ENCODE measurements at regions not wholly inside any gene's neighbourhood (a gene's known extent, or its start where the extent isn't known, plus 50 kb on each side); places are given as distances from the start of the nearest gene placed in this dataset.

DNA sequence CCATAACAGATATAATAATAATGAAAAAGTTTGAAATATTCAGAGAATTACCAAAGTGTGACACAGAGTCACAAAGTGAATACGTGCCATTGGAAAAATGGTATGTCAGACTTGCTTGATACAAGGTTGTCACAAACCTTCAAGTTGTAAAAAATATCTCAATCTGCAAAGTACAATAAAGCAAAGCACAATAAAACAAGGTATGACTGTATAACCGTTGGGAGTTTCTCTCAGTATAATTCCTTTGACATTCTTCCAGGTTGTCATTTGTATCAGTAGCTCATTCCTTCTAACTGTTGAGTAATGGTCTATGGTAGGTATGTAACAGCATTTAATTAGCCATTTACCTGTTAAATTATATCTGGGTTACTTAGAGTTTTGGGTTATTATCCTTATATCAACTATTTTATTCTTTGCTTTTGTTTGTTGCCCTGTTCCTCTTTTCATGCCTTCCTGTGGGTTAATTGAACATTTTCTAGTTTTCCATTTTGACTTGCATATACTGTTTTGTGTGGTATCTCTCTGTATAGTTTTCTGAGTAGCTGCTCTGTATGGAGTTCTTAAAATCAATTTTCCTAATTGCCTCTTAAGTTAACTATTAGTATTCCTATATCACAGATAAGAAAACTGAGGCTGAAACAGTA, 112.5 kb downstream of the SUCNR1 start:
- no peak for DNase-seq
- TF ChIP-seq CTCF (IDR thresholded peaks at IDR 0.05; ENCODE audit: low read depth, low read length, missing control alignments), result no peak
- Histone ChIP-seq H3K27ac (no peak overlapping the region), H3K36me3 (replicated peaks) (no peaks in the 10 kb centered on the region), H3K4me3 (ENCODE audit: low read depth, low read length) (no peak overlapping the region), H3K27me3 (replicated peaks) (no peaks in the 10 kb centered on the region)
- in situ Hi-C loops (cut with HindIII; ENCODE audit: low pct_ligation_motif_present, low sequenced_read_pairs), result no loop called here

DNA sequence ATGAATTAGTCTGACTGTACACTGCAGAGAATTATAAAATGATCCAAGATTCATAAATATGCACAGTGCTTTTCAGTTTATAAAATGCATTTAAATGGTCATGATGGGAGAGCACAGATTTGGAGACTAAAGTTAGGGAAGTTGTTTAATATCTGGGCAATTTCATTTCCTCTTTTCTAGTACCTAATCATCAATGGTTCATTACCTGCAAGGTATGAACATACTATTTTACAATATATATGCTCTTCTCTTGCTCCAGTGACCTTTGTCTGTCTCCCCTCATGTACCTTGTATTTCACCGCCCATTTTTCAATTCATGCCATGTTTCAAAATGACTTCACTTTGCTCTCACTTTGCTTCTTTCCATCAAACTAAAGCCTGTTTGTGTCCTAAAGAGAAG, 114.5 kb downstream of the SUCNR1 start:
- Histone ChIP-seq H3K27ac (no peak overlapping the region), H3K36me3 (replicated peaks) (no peaks in the 10 kb centered on the region), H3K27me3 (replicated peaks) (no peaks in the 10 kb centered on the region), H3K4me3 (ENCODE audit: low read depth, low read length) (no peak overlapping the region)
- no peak for TF ChIP-seq CTCF (IDR thresholded peaks at IDR 0.05; ENCODE audit: low read depth, low read length, missing control alignments)
- in situ Hi-C loops (cut with HindIII; ENCODE audit: low pct_ligation_motif_present, low sequenced_read_pairs), result no loop called here
- no peak for DNase-seq

GRCh38 chr3:151989621-151990020, 116.2 kb downstream of the SUCNR1 start:
- H3K27ac ChIP-seq, result no peak overlapping the region
- no peaks in the 10 kb centered on the region for H3K36me3 ChIP-seq (replicated peaks)
- no peak overlapping the region for H3K4me3 ChIP-seq (ENCODE audit: low read depth, low read length)
- TF ChIP-seq CTCF (IDR thresholded peaks at IDR 0.05; ENCODE audit: low read depth, low read length, missing control alignments), result no peak
- DNase-seq, result no peak
- in situ Hi-C loops (cut with HindIII; ENCODE audit: low pct_ligation_motif_present, low sequenced_read_pairs), result no loop called here
- no peaks in the 10 kb centered on the region for H3K27me3 ChIP-seq (replicated peaks)

GRCh38 chr3:151990696-151991376, 117.4 kb downstream of the SUCNR1 start:
- H3K4me3 ChIP-seq (ENCODE audit: low read depth, low read length), result no peak overlapping the region
- no peaks in the 10 kb centered on the region for H3K27me3 ChIP-seq (replicated peaks)
- TF ChIP-seq CTCF (IDR thresholded peaks at IDR 0.05; ENCODE audit: low read depth, low read length, missing control alignments), result no peak
- in situ Hi-C loops (cut with HindIII; ENCODE audit: low pct_ligation_motif_present, low sequenced_read_pairs), result no loop called here
- no peak overlapping the region for H3K27ac ChIP-seq
- no peak for DNase-seq
- H3K36me3 ChIP-seq (replicated peaks), result no peaks in the 10 kb centered on the region

GRCh38 chr3:151992326-151993041, 119.0 kb downstream of the SUCNR1 start:
- H3K4me3 ChIP-seq (ENCODE audit: low read depth, low read length), result no peak overlapping the region
- no peak overlapping the region for H3K27ac ChIP-seq
- H3K27me3 ChIP-seq (replicated peaks), result no peaks in the 10 kb centered on the region
- DNase-seq, result no peak
- no peak for TF ChIP-seq CTCF (IDR thresholded peaks at IDR 0.05; ENCODE audit: low read depth, low read length, missing control alignments)
- no peaks in the 10 kb centered on the region for H3K36me3 ChIP-seq (replicated peaks)
- in situ Hi-C loops (cut with HindIII; ENCODE audit: low pct_ligation_motif_present, low sequenced_read_pairs), result no loop called here
